GM12878 (cell line): ENCODE measurements at regions not wholly inside any gene's neighbourhood (a gene's known extent, or its start where the extent isn't known, plus 50 kb on each side); places are given as distances from the start of the nearest gene placed in this dataset.

Source experiments
- EP300 ChIP-seq, 2 experiments: fragments of 150-350 bp in 1 of 2; IDR thresholded peaks; 2 replicates each; pipeline ENCODE4 v1.6.1; 2011 to 2012; ENCODE audit warnings: low read depth in 2 of 2, low read length in 2 of 2, borderline replicate concordance in 1 of 2, improper control_type of control experiment in 1 of 2, inconsistent platforms in 1 of 2; ENCODE audit not compliant: control insufficient read depth in 1 of 2
- SUZ12 ChIP-seq: fragments of 200-600 bp; sonication (generic); IDR thresholded peaks from one replicate; pipeline ENCODE4 v1.6.1; 2018; ENCODE audit warnings: antibody characterized with exemption, mild to moderate bottlenecking; ENCODE audit not compliant: unreplicated experiment
- TF ChIP-seq, protein P1 (sequence below), 3 experiments: IDR thresholded peaks in 2 of 3; conservative IDR thresholded peaks in 1 of 3; 2 replicates each; pipeline ENCODE4 v1.5.1; 2011; ENCODE audit warnings: low read depth in 3 of 3, low read length in 3 of 3, mild to moderate bottlenecking in 3 of 3, control low read depth in 2 of 3, moderate library complexity in 2 of 3, inconsistent platforms in 1 of 3, mixed read lengths in 1 of 3; ENCODE audit not compliant: control insufficient read depth in 2 of 3, insufficient read depth in 1 of 3; ENCODE audit errors: extremely low read depth in 1 of 3

DNA sequence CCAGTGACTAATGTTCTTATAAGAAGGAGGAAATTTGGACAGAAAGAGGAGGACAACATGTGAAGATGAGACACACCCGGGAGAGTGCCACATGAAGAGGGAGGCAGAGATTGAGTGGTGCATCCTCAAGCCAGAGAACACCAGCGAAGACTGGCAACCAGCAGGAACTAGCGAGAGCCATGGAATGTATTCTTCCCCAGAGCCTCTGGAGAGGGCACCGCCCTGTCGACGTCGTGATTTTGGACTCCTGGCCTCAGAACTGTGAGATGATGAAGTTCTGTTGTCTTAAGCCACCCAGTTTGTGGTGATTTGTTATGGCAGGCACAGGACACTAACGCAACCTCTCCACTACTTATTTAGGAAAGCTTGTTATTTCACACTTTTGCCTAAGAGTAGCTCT is 196.0 kb upstream of the TLL1 start:
- TF ChIP-seq EP300 (IDR thresholded peaks at IDR 0.05; ENCODE audit: borderline replicate concordance in 1 of 2, control insufficient read depth in 1 of 2, low read depth in 2 of 2, low read length in 2 of 2) (no peak), SUZ12 (no peak)
- TF ChIP-seq, protein P1, sequence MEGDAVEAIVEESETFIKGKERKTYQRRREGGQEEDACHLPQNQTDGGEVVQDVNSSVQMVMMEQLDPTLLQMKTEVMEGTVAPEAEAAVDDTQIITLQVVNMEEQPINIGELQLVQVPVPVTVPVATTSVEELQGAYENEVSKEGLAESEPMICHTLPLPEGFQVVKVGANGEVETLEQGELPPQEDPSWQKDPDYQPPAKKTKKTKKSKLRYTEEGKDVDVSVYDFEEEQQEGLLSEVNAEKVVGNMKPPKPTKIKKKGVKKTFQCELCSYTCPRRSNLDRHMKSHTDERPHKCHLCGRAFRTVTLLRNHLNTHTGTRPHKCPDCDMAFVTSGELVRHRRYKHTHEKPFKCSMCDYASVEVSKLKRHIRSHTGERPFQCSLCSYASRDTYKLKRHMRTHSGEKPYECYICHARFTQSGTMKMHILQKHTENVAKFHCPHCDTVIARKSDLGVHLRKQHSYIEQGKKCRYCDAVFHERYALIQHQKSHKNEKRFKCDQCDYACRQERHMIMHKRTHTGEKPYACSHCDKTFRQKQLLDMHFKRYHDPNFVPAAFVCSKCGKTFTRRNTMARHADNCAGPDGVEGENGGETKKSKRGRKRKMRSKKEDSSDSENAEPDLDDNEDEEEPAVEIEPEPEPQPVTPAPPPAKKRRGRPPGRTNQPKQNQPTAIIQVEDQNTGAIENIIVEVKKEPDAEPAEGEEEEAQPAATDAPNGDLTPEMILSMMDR (IDR thresholded peaks at IDR 0.05 in 2 of 3, conservative IDR thresholded peaks at IDR 0.05 in 1 of 3; ENCODE audit: control insufficient read depth in 2 of 3, extremely low read depth in 1 of 3, insufficient read depth in 1 of 3, low read depth in 3 of 3, low read length in 3 of 3) = no peak
